Adrenal gland (tissue), 9 donors: ENCODE measurements at regions not wholly inside any gene's neighbourhood (a gene's known extent, or its start where the extent isn't known, plus 50 kb on each side); places are given as distances from the start of the nearest gene placed in this dataset.

Experiments used
- DNase-seq, 7 donors: peaks; one replicate each; pipeline ENCODE4 v3.0.0-alpha.2; 2019 to 2020
- H3K27ac ChIP-seq, 5 donors: fragments of 200-600 bp; sonication (generic) in 4 of 5; 1 replicate in 3 of 5; 2 replicates in 2 of 5; pipeline versions ENCODE4 v1.5.1 to v1.8.0; 2016 to 2020; ENCODE audit warnings: mild to moderate bottlenecking in 1 of 5
- H3K27me3 ChIP-seq: fragments of 200-600 bp; 2 replicates; pipeline ENCODE4 v1.8.0; 2021
- H3K36me3 ChIP-seq, 2 donors: fragments of 200-600 bp; replicated peaks in 1 of 2; 1 replicate in 1 of 2; 2 replicates in 1 of 2; pipeline versions ENCODE4 v1.5.1 to v1.8.0; 2018 to 2022
- H3K4me1 ChIP-seq, 2 donors: fragments of 200-600 bp; replicated peaks in 1 of 2; 1 replicate in 1 of 2; 2 replicates in 1 of 2; pipeline versions ENCODE4 v1.5.1 to v1.8.0; 2018 to 2021
- H3K4me3 ChIP-seq, 4 donors: fragments of 200-600 bp; sonication (generic) in 3 of 4; one replicate each; pipeline ENCODE4 v1.5.1; 2016 to 2018
- H3K9me3 ChIP-seq, 3 donors: fragments of 200-600 bp; sonication (generic) in 1 of 3; replicated peaks in 1 of 3; 1 replicate in 2 of 3; 2 replicates in 1 of 3; pipeline versions ENCODE4 v1.5.1 to v1.8.0; 2016 to 2021
- POLR2A ChIP-seq, 2 donors: fragments of 450-650 bp; IDR thresholded peaks; one replicate each; pipeline ENCODE4 v1.6.1; 2017; ENCODE audit warnings: antibody characterized with exemption in 2 of 2, mild to moderate bottlenecking in 2 of 2, moderate library complexity in 1 of 2
- WGBS, 4 donors: extraction: QIAGEN DNeasy Blood & Tissue Kit in 2 of 4; methylation state at CpG; one replicate each; pipeline versions ENCODE4 v1.1.5 to v1.1.7; 2013 to 2017; 5-methylcytosine and 5-hydroxymethylcytosine counted together
- intact Hi-C, 2 donors: fragments of 100-400 bp; cut with DNase I; formaldehyde crosslinking; loops; one replicate each; pipeline versions ENCODE4 v1.14.1 to v1.15.0; 2022 to 2023
- TF ChIP-seq, protein P1 (sequence below), 6 experiments: fragments of 450-650 bp in 4 of 6; fragments of 200-600 bp in 2 of 6; sonication (generic) in 1 of 6; IDR thresholded peaks; 1 replicate in 5 of 6; 2 replicates in 1 of 6; pipeline versions ENCODE4 v1.5.1 to v1.8.0; 2016 to 2021; ENCODE audit warnings: antibody characterized with exemption in 6 of 6, mild to moderate bottlenecking in 2 of 6, moderate library complexity in 1 of 6
- donor health status: healthy with polysubstance abuse.
- donor health status: Bipolar disorder and iron deficiency.
- donor health status: DM: yes; HTN: yes; CAD: no.
- donor health status: DM: no; HTN: no; CAD: no.
- donor health status: DM: no; HTN: no; CAD: no.

DNA sequence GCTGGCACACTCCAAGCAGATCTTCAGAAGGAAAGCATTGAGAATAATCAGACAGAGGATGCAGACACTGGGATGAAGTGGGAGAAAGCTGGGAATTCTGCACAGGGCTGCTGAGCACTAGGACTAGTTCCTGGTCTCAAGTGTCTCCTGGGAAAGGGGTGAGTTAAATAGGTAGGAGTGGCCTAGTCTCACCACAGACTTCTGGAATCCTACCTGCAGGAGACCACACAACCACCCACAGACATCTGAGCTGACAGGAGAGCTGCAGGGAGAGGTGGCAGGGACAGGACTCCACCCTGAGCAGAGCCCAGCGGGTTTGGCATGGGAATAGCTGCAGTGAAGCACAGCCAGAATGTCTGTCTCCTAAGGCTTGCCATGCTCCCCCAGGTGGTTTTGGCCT is 95.1 kb upstream of the GALNTL6 start:
- WGBS, 4 donors = 60 to 86% (median 71%) methylated on average over 1 of the region's 1 CpG
- no peak for DNase-seq
- no peaks in the 10 kb centered on the region for H3K4me1 ChIP-seq
- no peaks in the 10 kb centered on the region for H3K27me3 ChIP-seq
- H3K36me3 ChIP-seq = no peaks in the 10 kb centered on the region
- no peak for TF ChIP-seq POLR2A (IDR thresholded peaks at IDR 0.05)
- TF ChIP-seq, protein P1, sequence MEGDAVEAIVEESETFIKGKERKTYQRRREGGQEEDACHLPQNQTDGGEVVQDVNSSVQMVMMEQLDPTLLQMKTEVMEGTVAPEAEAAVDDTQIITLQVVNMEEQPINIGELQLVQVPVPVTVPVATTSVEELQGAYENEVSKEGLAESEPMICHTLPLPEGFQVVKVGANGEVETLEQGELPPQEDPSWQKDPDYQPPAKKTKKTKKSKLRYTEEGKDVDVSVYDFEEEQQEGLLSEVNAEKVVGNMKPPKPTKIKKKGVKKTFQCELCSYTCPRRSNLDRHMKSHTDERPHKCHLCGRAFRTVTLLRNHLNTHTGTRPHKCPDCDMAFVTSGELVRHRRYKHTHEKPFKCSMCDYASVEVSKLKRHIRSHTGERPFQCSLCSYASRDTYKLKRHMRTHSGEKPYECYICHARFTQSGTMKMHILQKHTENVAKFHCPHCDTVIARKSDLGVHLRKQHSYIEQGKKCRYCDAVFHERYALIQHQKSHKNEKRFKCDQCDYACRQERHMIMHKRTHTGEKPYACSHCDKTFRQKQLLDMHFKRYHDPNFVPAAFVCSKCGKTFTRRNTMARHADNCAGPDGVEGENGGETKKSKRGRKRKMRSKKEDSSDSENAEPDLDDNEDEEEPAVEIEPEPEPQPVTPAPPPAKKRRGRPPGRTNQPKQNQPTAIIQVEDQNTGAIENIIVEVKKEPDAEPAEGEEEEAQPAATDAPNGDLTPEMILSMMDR (IDR thresholded peaks at IDR 0.05) = no peak
- H3K4me3 ChIP-seq = no peak overlapping the region
- H3K9me3 ChIP-seq = no peaks in the 10 kb centered on the region
- intact Hi-C loops = no loop called here
- H3K27ac ChIP-seq = no peak overlapping the region

DNA sequence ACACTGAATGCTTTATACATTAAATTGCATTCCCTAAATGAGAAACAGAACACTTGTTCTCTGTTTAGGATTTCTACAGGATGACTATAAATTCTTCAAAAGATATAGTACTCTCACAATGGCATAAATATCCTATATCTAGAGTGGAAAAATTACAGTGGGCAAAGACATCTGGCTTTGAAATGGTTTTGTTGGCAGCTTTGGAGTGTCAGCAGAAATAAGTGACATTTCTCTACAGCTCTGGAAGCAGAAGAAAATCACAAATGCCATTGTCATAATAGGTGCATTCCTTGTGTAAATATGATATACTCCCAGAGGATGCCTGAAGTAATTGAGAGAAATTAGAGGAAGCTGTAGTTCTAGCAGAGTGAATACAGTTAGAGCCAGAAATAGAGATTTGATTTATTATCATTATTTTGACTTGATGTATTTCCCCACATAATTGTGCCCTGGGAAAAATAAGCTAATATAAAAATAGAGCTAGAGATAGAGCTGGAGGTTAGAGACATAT is 95.9 kb upstream of the GALNTL6 start:
- intact Hi-C loops = no loop called here
- TF ChIP-seq, protein P1 (IDR thresholded peaks at IDR 0.05) = no peak
- no peak for TF ChIP-seq POLR2A (IDR thresholded peaks at IDR 0.05)

DNA sequence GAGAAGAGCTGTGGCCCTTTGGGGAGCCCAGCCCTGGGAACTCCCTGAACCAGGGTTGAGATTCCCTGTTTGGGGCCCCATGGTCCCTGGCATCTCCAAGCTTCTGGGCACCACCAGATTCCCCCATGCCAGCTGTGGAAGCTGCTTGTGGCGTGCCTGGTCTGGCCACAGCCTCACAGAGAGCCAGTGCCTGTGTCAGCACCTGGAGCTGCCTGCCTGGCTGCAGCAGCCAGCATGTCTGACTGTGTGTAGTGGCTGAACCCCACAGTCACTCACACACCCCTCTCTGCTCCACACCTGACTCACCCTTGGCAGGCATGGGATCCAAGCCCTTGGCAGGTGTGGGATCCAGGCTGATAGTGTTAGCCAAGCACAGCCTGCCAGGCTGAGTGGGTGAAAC is 97.2 kb upstream of the GALNTL6 start:
- no peak overlapping the region for H3K27ac ChIP-seq
- H3K36me3 ChIP-seq = no peaks in the 10 kb centered on the region
- DNase-seq = no peak
- no peak overlapping the region for H3K4me3 ChIP-seq
- no peaks in the 10 kb centered on the region for H3K27me3 ChIP-seq
- no peak for TF ChIP-seq POLR2A (IDR thresholded peaks at IDR 0.05)
- TF ChIP-seq, protein P1 (IDR thresholded peaks at IDR 0.05) = no peak
- no peaks in the 10 kb centered on the region for H3K4me1 ChIP-seq
- 60 to 88% (median 74%) methylated on average over 1 of the region's 1 CpG; no CpG with 5 or more reads in 1 of the 4 donors for WGBS, 4 donors
- no peaks in the 10 kb centered on the region for H3K9me3 ChIP-seq
- intact Hi-C loops = no loop called here

More for the DNA sequence above, 95.9 kb upstream of the GALNTL6 start:
- Histone ChIP-seq H3K27ac (no peak overlapping the region), H3K4me1 (no peaks in the 10 kb centered on the region), H3K4me3 (no peak overlapping the region), H3K9me3 (no peaks in the 10 kb centered on the region), H3K36me3 (no peaks in the 10 kb centered on the region), H3K27me3 (no peaks in the 10 kb centered on the region)
- DNase-seq = no peak

DNA sequence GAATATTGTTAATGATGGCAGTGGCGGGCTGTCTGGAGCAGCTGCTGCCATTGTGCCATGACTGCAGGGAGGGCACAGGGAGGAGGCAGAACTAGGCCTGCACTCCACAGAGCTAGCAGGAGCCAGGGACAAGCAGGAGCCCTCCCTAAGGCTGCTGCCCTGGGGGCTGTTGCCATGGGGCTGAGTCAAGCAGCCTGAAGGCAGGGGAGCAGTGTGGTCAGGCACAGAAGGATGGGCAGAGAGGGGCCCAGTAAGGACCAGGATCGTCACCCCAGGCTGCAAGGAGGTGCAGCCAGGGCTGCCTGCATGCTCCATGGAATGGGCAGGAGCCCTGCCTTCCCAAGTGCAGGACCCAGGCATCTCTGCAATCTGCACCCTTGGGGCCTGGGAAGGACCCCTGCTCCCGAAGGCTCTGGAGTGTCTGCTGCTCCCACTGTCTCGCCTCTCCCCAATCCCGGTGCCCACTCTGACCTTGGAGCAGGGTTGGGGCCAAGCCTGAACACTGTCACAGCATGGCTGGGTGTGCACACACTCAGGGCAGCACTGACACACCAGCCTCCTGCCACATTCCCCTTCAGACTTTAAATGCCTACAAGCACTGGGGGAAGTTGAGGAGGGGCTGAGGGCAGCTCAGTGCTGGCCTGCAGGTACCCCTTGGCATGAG is 98.3 kb upstream of the GALNTL6 start:
- Histone ChIP-seq H3K36me3 (no peaks in the 10 kb centered on the region), H3K4me3 (no peak overlapping the region), H3K4me1 (no peaks in the 10 kb centered on the region), H3K9me3 (no peaks in the 10 kb centered on the region), H3K27ac (no peak overlapping the region), H3K27me3 (no peaks in the 10 kb centered on the region)
- intact Hi-C loops = no loop called here
- WGBS, 4 donors = 60 to 87% (median 79%) methylated on average over 4 to 5 of the region's 5 CpGs
- DNase-seq = peak in 1 of 7 donors; percentile 13
- TF ChIP-seq POLR2A (IDR thresholded peaks at IDR 0.05) = no peak
- TF ChIP-seq, protein P1 (IDR thresholded peaks at IDR 0.05) = no peak
